RWPE2 (cell line): ENCODE measurements at regions not wholly inside any gene's neighbourhood (a gene's known extent, or its start where the extent isn't known, plus 50 kb on each side); places are given as distances from the start of the nearest gene placed in this dataset.

Experiments
- ATAC-seq: fragments of 200-7000 bp; cut with Tn5 transposase; 3 replicates; pipeline ENCODE4 v1.9.1; 2021; ENCODE audit warnings: low read depth
- DNase-seq: peaks from one replicate; pipeline ENCODE4 v3.0.0-alpha.2; 2020; ENCODE audit warnings: low spot score
- H3K27ac ChIP-seq: fragments of 450-650 bp; 2 replicates; pipeline ENCODE4 v1.5.1; 2017; ENCODE audit warnings: mild to moderate bottlenecking; ENCODE audit not compliant: poor library complexity, severe bottlenecking
- H3K27me3 ChIP-seq: fragments of 250-450 bp; sonication (Bioruptor Pico); 2 replicates; pipeline ENCODE4 v1.5.1; 2021; ENCODE audit warnings: mild to moderate bottlenecking, moderate library complexity; ENCODE audit not compliant: insufficient read depth, poor library complexity, severe bottlenecking
- H3K36me3 ChIP-seq: fragments of 250-450 bp; sonication (Bioruptor Pico); 2 replicates; pipeline ENCODE4 v1.5.1; 2020; ENCODE audit warnings: low read depth, mild to moderate bottlenecking, moderate library complexity
- H3K4me1 ChIP-seq: fragments of 250-450 bp; sonication (Bioruptor Pico); 2 replicates; pipeline ENCODE4 v1.5.1; 2021; ENCODE audit warnings: mild to moderate bottlenecking, moderate library complexity; ENCODE audit not compliant: insufficient read depth, poor library complexity, severe bottlenecking
- H3K4me3 ChIP-seq: fragments of 250-450 bp; sonication (Bioruptor Pico); 2 replicates; pipeline ENCODE4 v1.5.1; 2021; ENCODE audit warnings: mild to moderate bottlenecking, moderate library complexity; ENCODE audit not compliant: severe bottlenecking
- H3K9me3 ChIP-seq: fragments of 250-450 bp; sonication (Bioruptor Pico); 2 replicates; pipeline ENCODE4 v1.5.1; 2021; ENCODE audit warnings: mild to moderate bottlenecking, moderate library complexity; ENCODE audit not compliant: severe bottlenecking
- CTCF ChIP-seq: fragments of 450-650 bp; IDR thresholded peaks from one replicate; pipeline ENCODE4 v1.5.1; 2017; ENCODE audit warnings: mild to moderate bottlenecking, moderate library complexity; ENCODE audit not compliant: poor library complexity, severe bottlenecking

- no peak overlapping the region for H3K27ac ChIP-seq
- ATAC-seq (no peak), DNase-seq (no peak)
Observed at GRCh38 chr10:28805390-28805789, 128.1 kb downstream of the BAMBI start.

GRCh38 chr10:28806488-28806941 lies 129.2 kb downstream of the BAMBI start:
- TF ChIP-seq CTCF, result no peak
- DNase-seq (no peak), ATAC-seq (no peak)
- H3K9me3 ChIP-seq, result no peaks in the 10 kb centered on the region
- H3K4me3 ChIP-seq, result no peak overlapping the region
- H3K4me1 ChIP-seq, result no peaks in the 10 kb centered on the region
- H3K27me3 ChIP-seq, result peaks cover 6% of the 10 kb centered on the region
- no peaks in the 10 kb centered on the region for H3K36me3 ChIP-seq
- no peak overlapping the region for H3K27ac ChIP-seq

More at GRCh38 chr10:28805390-28805789, 128.1 kb downstream of the BAMBI start:
- H3K9me3 ChIP-seq, result no peaks in the 10 kb centered on the region
- no peak overlapping the region for H3K4me3 ChIP-seq
- TF ChIP-seq CTCF, result no peak
- H3K27me3 ChIP-seq, result peaks cover 6% of the 10 kb centered on the region
- no peaks in the 10 kb centered on the region for H3K36me3 ChIP-seq
- no peaks in the 10 kb centered on the region for H3K4me1 ChIP-seq

DNA sequence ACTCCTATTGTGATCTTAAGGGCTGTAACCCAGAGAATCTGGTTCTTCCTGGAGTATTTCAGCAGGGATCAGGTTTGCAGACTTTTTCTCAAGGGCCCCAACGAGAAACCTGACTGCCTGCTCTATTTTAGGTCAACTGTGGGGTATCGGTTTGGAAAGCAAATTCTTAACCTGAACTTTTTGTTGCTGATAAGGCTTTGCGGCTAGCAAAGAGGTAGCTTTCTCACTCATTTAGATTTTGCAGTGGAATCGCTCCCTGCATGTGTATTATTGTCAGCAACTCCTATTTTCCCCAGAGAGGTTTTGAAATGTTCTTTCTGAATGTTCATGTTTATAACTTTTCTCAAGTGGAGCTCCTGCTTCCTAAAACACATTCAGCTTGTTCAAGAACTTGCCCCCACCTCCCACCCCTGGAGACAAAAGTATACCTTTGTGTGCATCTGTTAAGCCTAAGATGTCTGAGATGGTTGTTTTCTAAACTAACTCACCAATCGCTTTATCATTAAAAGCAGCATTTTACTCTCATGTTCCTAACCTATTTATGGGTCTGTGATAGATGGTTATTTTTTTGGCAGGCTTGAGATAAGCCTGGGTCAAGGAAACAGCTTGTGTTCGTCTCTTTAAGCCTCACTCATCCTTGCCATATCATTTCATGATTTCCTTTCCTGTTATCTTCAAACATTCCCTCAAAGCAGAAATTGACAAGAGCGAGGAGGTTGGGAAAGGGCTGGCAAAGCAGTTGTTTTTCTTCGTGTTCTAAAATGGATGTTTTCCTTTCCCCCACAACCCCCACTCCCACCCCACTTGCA lies 129.8 kb downstream of the BAMBI start:
- Histone ChIP-seq H3K4me3 (no peak overlapping the region), H3K27ac (no peak overlapping the region), H3K27me3 (peaks cover 6% of the 10 kb centered on the region), H3K4me1 (no peaks in the 10 kb centered on the region), H3K9me3 (no peaks in the 10 kb centered on the region), H3K36me3 (no peaks in the 10 kb centered on the region)
- no peak for ATAC-seq
- DNase-seq, result no peak
- no peak for TF ChIP-seq CTCF

DNA sequence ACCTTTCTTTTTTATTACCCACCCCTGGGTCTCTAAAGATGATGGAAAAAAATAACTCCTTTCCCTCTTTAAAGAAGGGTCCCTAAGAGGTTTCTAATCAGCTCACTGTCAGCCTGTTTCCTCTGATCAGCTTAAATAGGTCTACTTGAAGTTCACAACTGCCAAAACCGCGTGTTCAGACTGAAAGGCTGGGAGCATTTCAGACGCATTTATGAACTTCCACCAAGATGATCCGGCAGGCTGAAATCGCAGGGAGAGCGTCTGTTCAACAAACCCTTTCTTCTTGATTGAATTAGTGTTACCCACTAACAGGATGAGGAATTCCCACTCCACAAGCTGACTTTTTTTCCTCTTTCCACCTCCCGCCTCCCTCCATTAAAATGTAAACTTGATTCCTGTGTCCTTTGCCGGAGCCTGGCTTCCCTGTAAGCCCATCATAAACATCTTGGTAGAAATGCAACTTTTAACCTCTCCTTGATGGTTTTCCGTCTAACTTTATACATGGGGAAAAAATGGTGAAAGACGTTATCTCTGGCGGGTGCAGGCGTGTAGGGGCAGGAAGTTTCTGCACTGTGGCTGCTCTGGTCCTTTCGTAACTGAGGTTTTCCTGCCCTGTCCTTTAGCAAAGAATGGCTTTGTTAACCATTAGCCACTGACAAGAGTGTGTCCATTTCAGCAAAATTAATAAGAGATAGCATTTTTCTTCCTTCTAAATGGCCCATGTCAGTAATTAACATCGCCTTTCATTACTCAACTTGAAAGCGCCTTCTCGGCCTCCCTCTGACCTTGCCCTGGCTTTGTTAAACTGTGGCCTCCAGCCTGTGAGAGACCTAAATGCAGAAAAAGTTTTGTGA lies 130.7 kb downstream of the BAMBI start:
- Histone ChIP-seq H3K4me3 (no peak overlapping the region), H3K27me3 (peaks cover 6% of the 10 kb centered on the region), H3K36me3 (no peaks in the 10 kb centered on the region), H3K9me3 (no peaks in the 10 kb centered on the region), H3K27ac (no peak overlapping the region), H3K4me1 (no peaks in the 10 kb centered on the region)
- no peak for TF ChIP-seq CTCF
- no peak for ATAC-seq
- no peak for DNase-seq
